HG03469 (cell line): ENCODE measurements at regions not wholly inside any gene's neighbourhood (a gene's known extent, or its start where the extent isn't known, plus 50 kb on each side); places are given as distances from the start of the nearest gene placed in this dataset.

Source experiments
- ATAC-seq: cut with Tn5 transposase; IDR thresholded peaks from one replicate; pipeline ENCODE4 v1.9.1; 2021; ENCODE audit warnings: mild to moderate bottlenecking, moderate library complexity, moderate number of reproducible peaks; ENCODE audit not compliant: unreplicated experiment

DNA sequence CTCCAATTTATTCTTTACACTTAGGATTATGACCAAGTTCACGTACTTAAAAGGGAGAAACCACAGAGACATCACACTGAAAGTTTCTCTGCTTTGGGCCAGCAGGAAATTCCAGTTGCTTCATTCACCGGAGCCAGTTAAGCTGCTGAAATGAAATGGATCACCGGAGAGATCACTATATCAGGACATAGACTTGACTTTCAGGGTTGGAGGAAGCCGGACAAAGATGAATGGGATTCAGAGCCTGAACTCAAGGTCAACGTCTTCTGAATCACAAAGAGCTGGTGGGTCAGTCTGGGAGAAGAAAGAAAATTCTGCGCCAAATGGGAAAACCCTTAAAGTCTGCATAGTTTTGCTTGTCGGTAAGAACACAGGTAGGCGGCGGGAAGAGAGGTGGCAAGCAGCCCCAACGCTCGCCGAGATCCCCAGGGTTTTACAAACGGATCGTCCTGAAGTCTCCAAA, 81.9 kb upstream of the CCDC28A start:
- ATAC-seq: no peak

DNA sequence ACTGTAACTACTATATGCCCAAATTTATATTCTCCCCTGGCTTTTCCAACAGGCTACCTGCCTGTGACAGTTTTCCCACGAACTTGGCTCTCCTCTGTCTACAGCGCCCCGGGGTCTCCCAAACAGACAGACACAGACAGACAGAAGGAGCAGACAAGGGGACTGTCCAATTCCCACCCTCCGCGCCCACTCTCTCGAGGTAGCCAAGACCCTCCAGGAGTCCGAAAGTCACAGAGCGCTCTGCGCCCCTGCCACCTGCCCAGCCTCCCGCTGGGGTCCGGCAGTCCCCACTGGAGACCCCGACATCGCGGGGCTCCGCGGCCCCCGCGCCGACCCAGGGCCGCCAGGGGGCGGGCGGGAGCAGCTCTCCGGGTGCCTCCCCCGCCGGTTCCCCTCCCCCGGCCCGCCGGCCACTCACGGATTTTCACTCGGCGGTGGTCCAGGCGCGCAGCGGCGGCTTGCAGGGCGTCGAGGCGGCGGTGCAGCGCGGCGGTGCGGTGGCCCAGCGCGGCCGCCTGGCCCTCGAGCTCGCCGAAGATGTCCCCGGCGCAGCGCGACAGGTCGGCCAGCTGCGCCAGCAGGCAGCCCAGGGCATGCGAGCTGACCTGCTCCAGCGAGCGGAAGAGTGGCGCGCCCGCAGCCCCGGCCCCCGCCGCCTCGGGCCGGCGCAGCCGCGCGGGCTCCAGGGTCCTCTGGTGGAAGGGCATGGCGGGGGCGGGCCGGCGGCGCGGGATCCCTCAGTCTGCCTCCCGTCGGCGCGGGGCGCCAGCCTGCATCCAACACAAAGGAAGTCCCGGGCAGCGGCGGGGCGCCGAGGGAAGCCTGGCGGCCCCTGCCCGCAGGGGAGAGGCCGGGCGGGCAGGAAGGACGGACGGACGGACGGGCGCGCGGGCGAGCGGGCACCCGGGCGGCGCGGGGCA, 81.3 kb upstream of the CCDC28A start:
- ATAC-seq: peak; percentile 30

DNA sequence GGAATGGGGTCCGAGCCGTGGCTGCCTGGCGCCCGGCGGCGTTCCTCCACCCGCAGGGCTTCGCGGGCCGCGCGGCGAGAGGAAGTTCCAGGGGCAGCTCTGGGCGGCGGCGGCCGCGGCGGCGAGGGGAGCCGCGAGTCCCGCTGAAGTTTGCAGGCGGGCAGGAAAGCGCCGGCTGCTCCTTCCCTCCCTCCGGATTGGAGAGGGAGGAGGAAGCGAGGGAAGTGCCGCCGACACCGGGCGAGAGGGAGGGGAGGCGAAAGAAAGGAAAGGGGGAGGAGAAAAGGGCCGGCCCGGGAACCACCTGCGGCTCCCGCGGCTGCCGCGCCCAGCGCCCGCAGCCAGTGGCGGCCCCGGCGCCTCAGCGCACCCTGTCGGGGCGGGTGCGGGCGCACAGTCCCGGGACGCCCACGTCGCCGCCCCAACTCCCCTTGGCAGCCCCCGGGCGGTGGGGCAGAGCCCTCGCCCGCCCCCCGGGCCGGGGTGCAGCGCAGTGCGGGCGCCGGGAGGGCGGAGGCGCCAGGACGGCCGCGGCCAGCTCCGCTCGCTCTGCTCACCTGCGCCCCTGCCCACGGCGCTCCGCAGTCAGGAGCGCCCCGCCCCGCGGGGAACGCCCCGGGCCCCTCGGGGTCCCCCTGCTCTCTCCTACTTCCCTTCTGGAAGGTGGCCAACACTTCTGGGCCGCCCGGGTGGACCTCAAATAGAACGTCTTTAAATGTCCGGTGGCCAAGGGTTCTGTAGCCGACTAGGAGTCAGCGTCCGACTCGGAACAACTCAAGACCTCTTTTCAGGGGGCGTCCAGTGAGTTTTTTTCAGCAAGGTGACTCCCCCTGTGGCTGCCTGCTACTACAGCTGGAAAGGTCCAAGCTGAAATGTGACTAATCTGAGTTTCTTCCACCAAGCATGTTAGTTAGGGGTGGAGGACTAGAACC, 80.3 kb upstream of the CCDC28A start:
- ATAC-seq: peak; percentile 34

DNA sequence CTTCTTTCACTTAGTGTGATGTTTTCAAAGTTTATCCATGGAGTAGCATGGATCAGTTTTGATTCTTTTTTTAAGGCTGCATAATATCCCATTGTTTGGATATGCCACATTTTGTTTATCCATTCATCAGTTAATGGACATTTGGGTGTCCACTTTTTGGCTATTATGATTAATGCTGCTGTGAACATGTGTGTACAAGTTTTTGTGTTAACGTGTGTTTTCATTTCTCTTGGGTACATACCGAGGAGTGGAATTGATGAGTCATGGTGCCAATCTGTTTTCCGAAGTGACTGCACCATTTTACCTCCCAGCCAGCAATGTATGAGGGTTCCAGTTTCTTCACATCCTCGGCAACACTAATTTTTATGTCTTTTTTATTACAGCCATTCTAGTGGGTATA, 78.4 kb upstream of the CCDC28A start:
- no peak for ATAC-seq

DNA sequence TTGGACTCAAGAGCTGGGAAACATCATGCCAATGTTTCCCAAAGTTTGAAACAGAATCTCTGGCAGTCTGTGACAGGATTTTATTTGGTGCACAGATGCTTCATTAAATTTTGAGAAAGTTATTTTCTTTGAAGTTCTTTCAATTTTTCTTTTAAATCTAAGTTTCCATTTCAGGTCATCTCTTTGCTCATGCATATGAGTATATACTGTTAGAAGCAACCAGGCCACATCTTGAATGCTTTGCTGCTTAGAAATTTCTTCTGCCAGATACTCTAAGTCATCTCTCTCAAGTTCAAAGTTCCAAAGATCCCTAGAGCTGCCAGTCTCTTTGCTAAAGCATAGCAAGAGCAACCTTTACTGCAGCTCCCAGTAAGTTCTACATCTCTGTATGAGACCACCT, 59.1 kb upstream of the CCDC28A start:
- no peak for ATAC-seq

DNA sequence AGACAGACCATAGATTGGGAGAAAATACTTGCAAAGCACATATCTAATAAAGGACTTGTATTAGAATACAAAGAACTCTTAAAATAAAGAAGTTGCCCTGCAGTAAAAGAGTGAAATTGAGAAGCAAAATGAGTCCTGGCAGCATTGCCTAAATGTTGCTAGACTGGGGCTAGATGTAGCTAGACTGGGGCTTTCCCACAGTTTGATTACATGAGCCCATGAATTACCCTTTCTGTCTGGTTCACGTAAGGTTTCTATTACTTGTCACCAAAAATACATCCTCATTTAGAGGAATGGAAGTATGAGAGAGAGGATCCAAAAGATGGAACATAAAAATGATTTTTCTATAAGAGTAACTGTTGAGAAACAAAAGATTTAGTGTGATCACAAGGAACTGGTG, 57.6 kb upstream of the CCDC28A start:
- ATAC-seq: no peak

DNA sequence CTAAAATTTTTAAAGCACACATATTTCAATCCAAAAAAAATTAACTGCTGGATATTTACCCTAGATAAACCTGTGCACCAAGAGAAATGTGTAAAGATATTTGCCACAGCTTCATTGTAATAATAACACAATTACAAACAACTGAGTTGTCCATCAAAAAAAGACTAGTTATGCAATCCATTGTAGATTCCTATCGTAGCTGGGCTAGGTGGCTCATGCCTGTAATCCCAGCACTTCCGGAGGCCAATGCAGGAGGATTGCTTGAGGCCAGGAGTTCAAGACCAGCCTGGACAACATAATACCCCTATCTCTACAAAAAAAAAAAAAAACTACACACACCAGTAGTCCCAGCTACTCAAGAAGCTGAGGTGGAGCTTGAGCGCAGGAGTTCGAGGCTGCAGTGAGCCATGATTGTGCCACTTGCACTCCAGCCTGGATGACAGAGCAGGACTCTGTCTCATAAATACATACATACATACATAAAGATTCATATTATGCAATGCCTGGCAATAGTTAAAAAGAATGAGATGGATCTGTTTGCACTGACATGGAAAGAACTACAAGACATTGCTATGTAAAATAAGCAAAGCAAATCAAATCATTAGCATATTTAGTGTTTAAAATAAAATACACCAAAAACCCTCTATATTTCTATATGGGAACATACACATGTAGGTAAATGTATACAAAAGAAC, 56.5 kb upstream of the CCDC28A start:
- ATAC-seq: no peak

DNA sequence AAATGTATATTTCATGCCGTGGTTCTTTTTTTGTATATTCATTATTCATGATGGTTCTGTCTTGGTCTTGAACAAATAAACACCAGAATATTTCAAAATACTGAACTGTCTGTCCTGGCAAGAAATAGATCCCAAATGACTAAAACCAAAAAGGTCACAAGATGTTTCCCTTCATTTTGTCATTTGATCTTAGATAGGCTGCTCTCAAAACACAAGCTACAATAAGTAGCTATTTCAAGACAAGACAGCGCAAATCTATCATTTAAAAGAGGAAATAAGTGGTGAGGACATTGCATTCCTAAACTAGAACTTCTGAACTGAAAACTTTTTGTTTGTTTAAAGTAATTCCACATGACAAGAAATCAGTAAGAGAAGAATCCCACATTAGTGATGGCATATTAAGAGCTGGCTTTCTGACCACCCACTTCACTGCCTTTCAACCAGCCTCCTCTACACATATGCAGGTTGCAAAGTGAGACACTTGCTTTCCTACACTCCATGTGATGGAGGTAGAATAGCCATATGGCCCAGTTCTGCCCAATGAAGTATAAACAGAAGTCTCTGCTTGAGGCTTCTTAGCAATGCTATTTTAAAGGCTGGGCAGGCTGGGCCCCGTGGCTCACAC, 54.4 kb upstream of the CCDC28A start:
- ATAC-seq: no peak

DNA sequence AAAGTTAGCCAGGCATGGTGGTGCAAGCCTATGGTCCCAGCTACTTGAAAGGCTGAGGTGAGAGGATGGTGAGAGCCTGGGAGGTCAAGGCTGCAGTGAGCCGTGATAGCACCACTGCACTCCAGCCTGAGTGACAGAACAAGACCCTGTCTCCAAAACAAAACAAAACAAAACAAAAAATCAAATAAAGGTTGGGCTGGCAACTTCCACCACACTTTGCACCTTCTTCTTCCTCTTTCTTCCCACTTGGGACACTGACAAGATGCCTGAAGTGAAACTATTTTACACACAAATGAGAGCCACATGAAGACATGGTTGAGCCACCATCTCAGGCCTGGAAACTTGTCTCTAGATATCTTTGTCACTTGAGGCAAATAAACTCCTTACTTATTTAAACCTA, 53.8 kb upstream of the CCDC28A start:
- ATAC-seq: no peak

DNA sequence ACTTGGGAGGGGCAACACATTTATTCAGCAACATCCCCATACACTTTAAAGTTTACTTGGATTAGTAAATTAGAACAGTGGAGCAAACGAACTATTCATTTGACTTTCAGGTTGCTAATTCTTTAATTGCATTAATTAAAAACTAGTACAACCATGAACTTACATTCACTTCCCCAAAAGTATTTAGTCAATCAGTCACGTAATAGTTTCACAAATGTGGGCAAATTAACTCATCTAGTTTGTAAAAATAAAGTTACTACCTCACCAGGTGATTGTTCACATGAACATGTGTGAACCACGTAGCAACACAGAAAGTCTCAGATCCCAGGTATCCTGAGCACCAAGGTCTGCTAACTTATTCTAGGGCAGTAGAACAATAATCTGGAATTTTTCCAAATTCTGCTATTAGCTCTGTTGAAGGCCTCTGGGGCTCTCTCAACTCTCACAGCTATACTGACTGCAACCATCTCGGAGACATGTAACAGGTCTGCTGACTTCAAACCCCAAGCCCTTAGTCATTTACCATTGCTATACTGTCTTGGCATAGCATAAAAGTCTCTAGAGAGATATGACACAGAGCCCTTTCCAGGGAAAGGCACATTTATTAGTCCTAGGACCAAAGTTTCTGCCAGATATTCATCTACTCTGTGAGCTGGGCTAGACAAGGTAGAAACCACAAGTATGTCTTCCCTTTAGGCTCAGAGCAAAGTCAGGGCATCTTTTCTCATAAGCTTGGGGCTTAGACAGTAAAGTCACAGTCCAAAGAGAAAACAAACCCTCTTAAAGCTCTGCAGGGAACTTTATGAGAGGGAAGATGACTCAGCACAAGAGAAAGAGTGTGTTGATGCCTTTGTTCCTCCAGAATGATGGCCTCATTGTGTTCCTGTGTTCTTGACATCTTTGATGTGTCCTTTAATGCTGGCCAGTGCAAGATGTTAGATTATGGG, 50.9 kb upstream of the CCDC28A start:
- no peak for ATAC-seq
